ENCODE measurements at regions not wholly inside any gene's neighbourhood (a gene's known extent, or its start where the extent isn't known, plus 50 kb on each side); places are given as distances from the start of the nearest gene placed in this dataset.

DNA sequence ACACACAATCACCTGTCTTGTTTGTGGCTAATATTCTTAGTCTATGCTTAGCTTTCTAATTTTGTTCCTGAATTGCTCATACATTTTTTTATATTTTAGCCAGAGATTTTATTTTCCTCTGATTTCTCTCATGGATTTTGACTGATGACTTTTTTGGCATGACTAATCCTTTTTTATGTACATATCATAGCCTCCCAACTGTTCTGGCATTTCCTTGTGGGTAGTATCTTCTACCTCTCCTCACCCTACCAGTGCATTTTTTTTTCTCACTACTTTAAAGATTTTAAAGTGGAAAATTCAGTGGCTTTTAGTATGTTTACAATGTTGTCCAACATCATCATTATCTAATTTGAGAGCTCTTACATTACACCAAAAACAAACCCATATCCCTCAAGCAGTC is 84.4 kb upstream of the TENM4 start:
- TF ChIP-seq, protein P1, sequence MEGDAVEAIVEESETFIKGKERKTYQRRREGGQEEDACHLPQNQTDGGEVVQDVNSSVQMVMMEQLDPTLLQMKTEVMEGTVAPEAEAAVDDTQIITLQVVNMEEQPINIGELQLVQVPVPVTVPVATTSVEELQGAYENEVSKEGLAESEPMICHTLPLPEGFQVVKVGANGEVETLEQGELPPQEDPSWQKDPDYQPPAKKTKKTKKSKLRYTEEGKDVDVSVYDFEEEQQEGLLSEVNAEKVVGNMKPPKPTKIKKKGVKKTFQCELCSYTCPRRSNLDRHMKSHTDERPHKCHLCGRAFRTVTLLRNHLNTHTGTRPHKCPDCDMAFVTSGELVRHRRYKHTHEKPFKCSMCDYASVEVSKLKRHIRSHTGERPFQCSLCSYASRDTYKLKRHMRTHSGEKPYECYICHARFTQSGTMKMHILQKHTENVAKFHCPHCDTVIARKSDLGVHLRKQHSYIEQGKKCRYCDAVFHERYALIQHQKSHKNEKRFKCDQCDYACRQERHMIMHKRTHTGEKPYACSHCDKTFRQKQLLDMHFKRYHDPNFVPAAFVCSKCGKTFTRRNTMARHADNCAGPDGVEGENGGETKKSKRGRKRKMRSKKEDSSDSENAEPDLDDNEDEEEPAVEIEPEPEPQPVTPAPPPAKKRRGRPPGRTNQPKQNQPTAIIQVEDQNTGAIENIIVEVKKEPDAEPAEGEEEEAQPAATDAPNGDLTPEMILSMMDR (conservative IDR thresholded peaks at IDR 0.05; ENCODE audit: control insufficient read depth, insufficient read depth, low read depth, low read length) = no peak

DNA sequence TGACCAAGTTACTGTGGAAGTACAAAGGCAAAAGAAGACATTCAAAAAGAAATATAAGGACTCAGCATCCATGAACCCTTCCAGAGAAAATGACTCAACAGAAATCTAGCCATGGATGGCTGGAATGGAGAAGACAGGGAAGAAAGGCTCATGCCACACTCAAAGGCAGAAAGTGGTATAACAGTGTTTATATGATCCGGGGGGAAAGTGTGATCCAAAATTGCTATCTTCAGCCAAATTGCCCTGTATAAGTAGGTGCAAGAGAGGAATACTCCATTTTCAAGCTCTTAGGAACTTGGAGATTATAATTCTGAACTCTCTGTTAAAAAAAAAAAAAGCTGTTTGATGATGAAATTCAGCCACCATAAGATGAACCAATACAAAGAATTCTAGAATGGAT is 81.8 kb upstream of the TENM4 start:
- H3K4me3 ChIP-seq (ENCODE audit: control insufficient read depth, low read depth, low read length) = no peak overlapping the region
- TF ChIP-seq, protein P1 (conservative IDR thresholded peaks at IDR 0.05; ENCODE audit: control insufficient read depth, insufficient read depth, low read depth, low read length) = no peak
- no peak for DNase-seq (ENCODE audit: low read depth)

More for the DNA sequence above, 84.4 kb upstream of the TENM4 start:
- DNase-seq (ENCODE audit: low read depth) = no peak
- H3K4me3 ChIP-seq (ENCODE audit: control insufficient read depth, low read depth, low read length) = no peak overlapping the region

DNA sequence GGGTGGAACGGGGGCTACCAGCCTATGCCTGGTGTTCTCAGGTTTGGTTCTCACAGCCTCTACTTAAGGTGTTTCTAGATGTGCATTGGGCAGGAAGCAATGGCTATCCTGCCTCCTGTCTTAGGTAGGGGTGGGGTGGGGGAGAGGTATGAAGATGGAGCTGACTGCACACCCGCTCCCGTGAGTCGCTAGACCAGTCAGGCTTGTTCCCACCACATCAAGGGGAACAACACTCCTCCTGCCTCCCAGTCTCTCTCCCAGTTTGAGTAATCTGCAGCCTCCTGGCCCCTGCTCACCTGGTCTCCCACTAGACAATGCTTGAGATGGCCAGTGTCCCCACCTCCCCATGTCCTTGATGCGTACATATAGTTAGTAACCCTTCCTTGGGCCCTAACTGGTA is 79.3 kb upstream of the TENM4 start:
- TF ChIP-seq, protein P1 (conservative IDR thresholded peaks at IDR 0.05; ENCODE audit: control insufficient read depth, insufficient read depth, low read depth, low read length) = no peak
- no peak overlapping the region for H3K4me3 ChIP-seq (ENCODE audit: control insufficient read depth, low read depth, low read length)
- DNase-seq (ENCODE audit: low read depth) = no peak

DNA sequence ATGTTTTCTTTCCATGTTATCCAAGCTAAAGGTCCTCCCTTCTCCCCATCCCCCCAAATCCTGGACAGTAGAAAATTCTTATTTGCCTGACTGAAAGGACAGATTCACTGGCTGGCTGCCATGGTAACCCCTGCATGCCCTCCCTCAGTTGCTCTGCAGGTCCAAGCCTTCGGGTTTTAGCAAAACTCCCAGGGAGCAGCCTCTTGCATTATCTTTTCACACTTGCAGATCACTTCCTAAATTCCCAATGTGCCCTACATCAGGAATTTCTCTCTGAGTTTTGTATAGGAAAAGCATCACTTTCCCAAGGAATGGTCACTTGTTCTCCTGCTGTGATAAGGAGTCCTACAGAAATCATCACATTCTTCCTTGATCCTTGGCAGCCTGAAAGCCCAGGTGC is 75.0 kb upstream of the TENM4 start:
- H3K4me3 ChIP-seq (ENCODE audit: control insufficient read depth, low read depth, low read length) = no peak overlapping the region
- TF ChIP-seq, protein P1 (conservative IDR thresholded peaks at IDR 0.05; ENCODE audit: control insufficient read depth, insufficient read depth, low read depth, low read length) = no peak
- DNase-seq (ENCODE audit: low read depth) = no peak

DNA sequence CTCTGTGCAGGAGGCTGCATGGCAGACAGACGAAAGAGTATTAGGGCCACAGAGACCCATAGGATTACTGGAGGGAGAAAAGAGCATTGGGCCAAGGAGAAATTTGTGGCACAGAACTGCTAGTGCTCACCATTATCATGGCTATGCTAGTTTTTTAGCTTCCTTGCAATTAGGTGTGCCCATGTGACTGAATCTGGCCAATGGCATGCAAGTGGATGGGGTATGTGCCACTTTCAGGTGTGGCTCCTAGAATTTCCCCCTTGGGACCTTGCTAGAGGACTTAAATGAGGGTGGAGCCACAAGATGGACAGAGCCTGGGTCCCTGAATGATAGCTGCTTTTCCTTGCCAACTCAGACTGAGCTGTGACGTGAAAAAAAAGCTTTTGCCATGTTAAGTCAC is 73.9 kb upstream of the TENM4 start:
- no peak for DNase-seq (ENCODE audit: low read depth)
- no peak overlapping the region for H3K4me3 ChIP-seq (ENCODE audit: control insufficient read depth, low read depth, low read length)
- TF ChIP-seq, protein P1 (conservative IDR thresholded peaks at IDR 0.05; ENCODE audit: control insufficient read depth, insufficient read depth, low read depth, low read length) = no peak

DNA sequence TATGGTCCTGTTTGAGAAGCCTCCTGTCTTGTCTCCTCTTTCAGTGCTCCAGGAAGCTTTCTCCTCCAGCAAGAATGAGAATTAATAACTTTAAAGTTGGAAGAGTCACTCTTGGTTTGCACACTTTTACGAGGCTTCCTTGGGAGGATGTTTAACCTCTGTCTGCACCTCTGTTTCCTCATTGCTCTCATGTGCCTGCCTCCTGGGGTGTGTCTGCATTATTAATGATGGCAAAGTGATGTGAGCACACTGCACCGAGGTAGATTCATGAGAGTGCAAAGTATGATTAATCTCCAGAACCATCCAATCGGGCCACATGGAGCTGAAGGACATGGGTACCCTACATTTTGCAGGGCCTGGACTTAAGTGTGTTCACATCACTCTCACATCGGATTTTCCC is 73.5 kb upstream of the TENM4 start:
- DNase-seq (ENCODE audit: low read depth) = no peak
- TF ChIP-seq, protein P1 (conservative IDR thresholded peaks at IDR 0.05; ENCODE audit: control insufficient read depth, insufficient read depth, low read depth, low read length) = no peak
- H3K4me3 ChIP-seq (ENCODE audit: control insufficient read depth, low read depth, low read length) = no peak overlapping the region

Measured in fibroblast of mammary gland (primary cell).